Fibroblast of lung (primary cell): ENCODE measurements at regions not wholly inside any gene's neighbourhood (a gene's known extent, or its start where the extent isn't known, plus 50 kb on each side); places are given as distances from the start of the nearest gene placed in this dataset.

Source experiments
- DNase-seq, 2 donors: peaks; one replicate each; pipeline versions ENCODE4 v3.0.0 to v3.0.0-alpha.2; 2010; ENCODE audit warnings: low read depth in 2 of 2
- H2AFZ ChIP-seq: 2 replicates; pipeline ENCODE4 v1.5.1; 2012; ENCODE audit warnings: low read length, control low read depth, inconsistent platforms
- H3K27ac ChIP-seq: 2 replicates; pipeline ENCODE4 v1.5.1; 2011; ENCODE audit warnings: low read length, control low read depth; ENCODE audit not compliant: insufficient read depth
- H3K27me3 ChIP-seq: 2 replicates; pipeline ENCODE4 v1.5.1; 2011; ENCODE audit warnings: mild to moderate bottlenecking, low read length; ENCODE audit not compliant: control insufficient read depth, insufficient read depth
- H3K36me3 ChIP-seq: 2 replicates; pipeline ENCODE4 v1.5.1; 2011; ENCODE audit warnings: low read length; ENCODE audit not compliant: control insufficient read depth, insufficient read depth
- H3K4me1 ChIP-seq: 2 replicates; pipeline ENCODE4 v1.5.1; 2011; ENCODE audit warnings: low read length; ENCODE audit not compliant: control insufficient read depth, insufficient read depth; ENCODE audit errors: extremely low read depth
- H3K4me2 ChIP-seq: 2 replicates; pipeline ENCODE4 v1.5.1; 2011; ENCODE audit warnings: low read length, control low read depth; ENCODE audit not compliant: insufficient read depth; ENCODE audit errors: extremely low read depth
- H3K4me3 ChIP-seq, 4 experiments: fragments of 200-600 bp in 1 of 4; sonication (generic) in 1 of 4; replicated peaks in 1 of 4; 2 replicates each; pipeline ENCODE4 v1.5.1; 2011 to 2016; ENCODE audit warnings: low read length in 4 of 4, low read depth in 3 of 4, mild to moderate bottlenecking in 3 of 4, control low read depth in 2 of 4, inconsistent platforms in 1 of 4, mixed read lengths in 1 of 4; ENCODE audit not compliant: insufficient read depth in 1 of 4; ENCODE audit errors: control extremely low read depth in 1 of 4
- H3K79me2 ChIP-seq: 2 replicates; pipeline ENCODE4 v1.5.1; 2012; ENCODE audit warnings: mild to moderate bottlenecking, low read length, inconsistent platforms; ENCODE audit not compliant: control insufficient read depth, insufficient read depth
- H3K9ac ChIP-seq: 2 replicates; pipeline ENCODE4 v1.5.1; 2011; ENCODE audit warnings: mild to moderate bottlenecking, low read length, control low read depth; ENCODE audit not compliant: insufficient read depth
- H3K9me3 ChIP-seq: 2 replicates; pipeline ENCODE4 v1.5.1; 2012; ENCODE audit warnings: low read depth, low read length; ENCODE audit not compliant: control insufficient read depth, insufficient read depth
- H4K20me1 ChIP-seq: 2 replicates; pipeline ENCODE4 v1.5.1; 2011; ENCODE audit warnings: low read length; ENCODE audit not compliant: control insufficient read depth, insufficient read depth; ENCODE audit errors: extremely low read depth
- CTCF ChIP-seq, 2 donors: IDR thresholded peaks in 1 of 2; conservative IDR thresholded peaks in 1 of 2; 1 replicate in 1 of 2; 2 replicates in 1 of 2; pipeline ENCODE4 v1.5.1; 2011 to 2012; ENCODE audit warnings: low read length in 2 of 2, control low read depth in 1 of 2, inconsistent platforms in 1 of 2, low read depth in 1 of 2, mild to moderate bottlenecking in 1 of 2
- EZH2 ChIP-seq: IDR thresholded peaks from 2 replicates; pipeline ENCODE4 v1.5.1; 2012; ENCODE audit warnings: low read length, control low read depth, mild to moderate bottlenecking; ENCODE audit errors: missing control alignments

- no peaks in the 10 kb centered on the region for H3K9me3 ChIP-seq
- H2AFZ ChIP-seq: no peak overlapping the region
Measured at GRCh38 chr7:49563693-49564378, 209.6 kb upstream of the VWC2 start.

GRCh38 chr7:49564379-49564714, 209.1 kb upstream of the VWC2 start:
- H3K4me1 ChIP-seq: no peaks in the 10 kb centered on the region
- H3K36me3 ChIP-seq: no peaks in the 10 kb centered on the region
- no peaks in the 10 kb centered on the region for H3K27me3 ChIP-seq
- no peaks in the 10 kb centered on the region for H3K9me3 ChIP-seq
- no peak overlapping the region for H3K27ac ChIP-seq
- no peak overlapping the region for H2AFZ ChIP-seq
- no peak overlapping the region for H3K4me3 ChIP-seq
- no peak overlapping the region for H3K9ac ChIP-seq
- H3K4me2 ChIP-seq: no peak overlapping the region
- H3K79me2 ChIP-seq: no peaks in the 10 kb centered on the region
- DNase-seq: no peak
- no peaks in the 10 kb centered on the region for H4K20me1 ChIP-seq
- TF ChIP-seq EZH2 (no peak), CTCF (conservative IDR thresholded peaks at IDR 0.05 in 1 of 2, IDR thresholded peaks at IDR 0.05 in 1 of 2; ENCODE audit: low read depth in 1 of 2, low read length in 2 of 2) (no peak)

More at GRCh38 chr7:49563693-49564378, 209.6 kb upstream of the VWC2 start:
- TF ChIP-seq CTCF (conservative IDR thresholded peaks at IDR 0.05 in 1 of 2, IDR thresholded peaks at IDR 0.05 in 1 of 2; ENCODE audit: low read depth in 1 of 2, low read length in 2 of 2) (no peak), EZH2 (no peak)
- Histone ChIP-seq H3K9ac (no peak overlapping the region), H3K36me3 (no peaks in the 10 kb centered on the region), H3K4me3 (no peak overlapping the region), H3K4me1 (no peaks in the 10 kb centered on the region), H3K4me2 (no peak overlapping the region), H3K79me2 (no peaks in the 10 kb centered on the region), H4K20me1 (no peaks in the 10 kb centered on the region), H3K27ac (no peak overlapping the region), H3K27me3 (no peaks in the 10 kb centered on the region)
- DNase-seq: no peak

- no peak for DNase-seq
- H3K9me3 ChIP-seq: no peaks in the 10 kb centered on the region
- H3K79me2 ChIP-seq: no peaks in the 10 kb centered on the region
- H3K27me3 ChIP-seq: no peaks in the 10 kb centered on the region
- H3K27ac ChIP-seq: no peak overlapping the region
- H3K4me2 ChIP-seq: no peak overlapping the region
- no peak overlapping the region for H3K4me3 ChIP-seq
- H4K20me1 ChIP-seq: no peaks in the 10 kb centered on the region
- H3K36me3 ChIP-seq: no peaks in the 10 kb centered on the region
- no peak overlapping the region for H2AFZ ChIP-seq
- TF ChIP-seq EZH2 (no peak), CTCF (conservative IDR thresholded peaks at IDR 0.05 in 1 of 2, IDR thresholded peaks at IDR 0.05 in 1 of 2; ENCODE audit: low read depth in 1 of 2, low read length in 2 of 2) (no peak)
- no peaks in the 10 kb centered on the region for H3K4me1 ChIP-seq
- H3K9ac ChIP-seq: no peak overlapping the region
Measured at GRCh38 chr7:49577576-49577975, 195.9 kb upstream of the VWC2 start.
